H1 (cell line): ENCODE measurements at regions not wholly inside any gene's neighbourhood (a gene's known extent, or its start where the extent isn't known, plus 50 kb on each side); places are given as distances from the start of the nearest gene placed in this dataset.

Source experiments
- CBX5 ChIP-seq: fragments of 300-800, 300-1000 bp; sonication (generic); IDR thresholded peaks from 2 replicates; pipeline ENCODE4 v1.7.1; 2016; ENCODE audit warnings: antibody characterized with exemption, low read length, low read depth
- CHD7 ChIP-seq: fragments of 300-600 bp; sonication (generic); IDR thresholded peaks from 2 replicates; pipeline ENCODE4 v1.7.1; 2012; ENCODE audit warnings: low read length, moderate library complexity, mild to moderate bottlenecking, inconsistent platforms; ENCODE audit not compliant: insufficient replicate concordance
- FOSL1 ChIP-seq: IDR thresholded peaks from 2 replicates; pipeline ENCODE4 v1.6.1; 2011; ENCODE audit warnings: mild to moderate bottlenecking, low read depth, low read length, moderate library complexity; ENCODE audit not compliant: insufficient read depth
- GTF2F1 ChIP-seq: IDR thresholded peaks from 2 replicates; pipeline ENCODE4 v1.6.1; 2012; ENCODE audit warnings: low read depth, low read length, improper control_type of control experiment, borderline replicate concordance
- MAFK ChIP-seq: IDR thresholded peaks from 2 replicates; pipeline ENCODE4 v1.6.1; 2012; ENCODE audit warnings: low read depth, mild to moderate bottlenecking, improper control_type of control experiment, low read length
- SP4 ChIP-seq: IDR thresholded peaks from 2 replicates; pipeline ENCODE4 v1.6.1; 2012; ENCODE audit warnings: low read length, inconsistent platforms
- TCF12 ChIP-seq: IDR thresholded peaks from 2 replicates; pipeline ENCODE4 v1.6.1; 2011; ENCODE audit warnings: low read depth, mild to moderate bottlenecking, low read length
- ZNF274 ChIP-seq: IDR thresholded peaks from 2 replicates; pipeline ENCODE4 v1.7.0; 2012; ENCODE audit warnings: low read length, borderline replicate concordance; ENCODE audit errors: extremely low read depth

DNA sequence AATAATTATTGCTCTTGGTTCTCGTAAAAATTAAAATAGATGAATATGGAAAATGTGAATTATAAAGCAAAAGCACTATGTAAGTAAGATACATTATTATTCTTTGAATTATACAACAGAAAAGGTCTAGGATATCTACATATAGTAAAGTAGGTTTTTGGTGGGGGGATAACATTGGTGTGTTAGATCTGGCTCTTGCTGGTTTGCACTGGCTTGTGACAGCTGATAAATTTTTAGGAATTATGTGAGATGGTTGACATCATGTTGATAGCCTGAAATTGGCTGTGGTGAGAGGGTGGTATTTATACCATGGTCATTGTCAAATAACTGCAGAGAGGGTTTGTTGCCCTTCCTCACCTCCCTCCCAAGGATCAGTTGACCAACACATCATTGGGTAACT lies 50.7 kb upstream of the BTG1 start (continued):
- no peak for TF ChIP-seq CBX5
- TF ChIP-seq ZNF274: no peak
- no peak for TF ChIP-seq GTF2F1
- no peak for TF ChIP-seq MAFK
- TF ChIP-seq SP4: no peak
- no peak for TF ChIP-seq FOSL1
- TF ChIP-seq TCF12: no peak
- no peak for TF ChIP-seq CHD7
